Fibroblast of peridontal ligament (primary cell): ENCODE measurements at regions not wholly inside any gene's neighbourhood (a gene's known extent, or its start where the extent isn't known, plus 50 kb on each side); places are given as distances from the start of the nearest gene placed in this dataset.
A peak's percentile ranks its signal among the peaks of the same experiment; 100 is the strongest.

Source experiments
- DNase-seq: peaks from one replicate; pipeline ENCODE4 v3.0.0-alpha.2; 2010; ENCODE audit errors: extremely low read depth

GRCh38 chr6:40798069-40798770 lies 211.1 kb upstream of the LRFN2 start:
- no peak for DNase-seq

GRCh38 chr6:40796260-40797221 lies 209.4 kb upstream of the LRFN2 start:
- peak; percentile 8 for DNase-seq

- DNase-seq: no peak
These were observed 207.4 kb upstream of the LRFN2 start for GRCh38 chr6:40794586-40794985.

GRCh38 chr6:40792183-40792582 lies 205.0 kb upstream of the LRFN2 start:
- no peak for DNase-seq

- DNase-seq: no peak
These were observed 203.8 kb upstream of the LRFN2 start for GRCh38 chr6:40791004-40791403.

- DNase-seq: peak; percentile 23
These were observed 201.8 kb upstream of the LRFN2 start for GRCh38 chr6:40788661-40789655.

- no peak for DNase-seq
These were observed 195.2 kb upstream of the LRFN2 start for GRCh38 chr6:40782355-40782754.

GRCh38 chr6:40780637-40781036 lies 193.5 kb upstream of the LRFN2 start:
- no peak for DNase-seq

GRCh38 chr6:40779409-40779808 lies 192.2 kb upstream of the LRFN2 start:
- DNase-seq: peak; percentile 29

GRCh38 chr6:40778918-40779317 lies 191.8 kb upstream of the LRFN2 start:
- DNase-seq: no peak

- DNase-seq: no peak
These were observed 191.0 kb upstream of the LRFN2 start for GRCh38 chr6:40778196-40778595.

GRCh38 chr6:40774932-40775331 lies 187.8 kb upstream of the LRFN2 start:
- DNase-seq: no peak

- no peak for DNase-seq
These were observed 183.6 kb upstream of the LRFN2 start for GRCh38 chr6:40770794-40771193.

GRCh38 chr6:40764726-40765125 lies 177.6 kb upstream of the LRFN2 start:
- no peak for DNase-seq

- no peak for DNase-seq
These were observed 175.8 kb upstream of the LRFN2 start for GRCh38 chr6:40762981-40763380.

- DNase-seq: no peak
These were observed 173.7 kb upstream of the LRFN2 start for GRCh38 chr6:40760887-40761286.

- no peak for DNase-seq
These were observed 172.7 kb upstream of the LRFN2 start for GRCh38 chr6:40759838-40760237.

- no peak for DNase-seq
These were observed 172.1 kb upstream of the LRFN2 start for GRCh38 chr6:40759264-40759663.

- DNase-seq: peak; percentile 2
These were observed 168.7 kb upstream of the LRFN2 start for GRCh38 chr6:40755749-40756452.

- peak; percentile 9 for DNase-seq
These were observed 168.0 kb upstream of the LRFN2 start for GRCh38 chr6:40755046-40755681.
